ENCODE measurements at regions not wholly inside any gene's neighbourhood (a gene's known extent, or its start where the extent isn't known, plus 50 kb on each side); places are given as distances from the start of the nearest gene placed in this dataset.
A peak's percentile ranks its signal among the peaks of the same experiment; 100 is the strongest.

- Histone ChIP-seq H3K9me3 (no peaks in the 10 kb centered on the region), H3K27me3 (peaks cover 0 to 3% (median 0%) of the 10 kb centered on the region in 3 donors), H3K4me1 (peaks cover 0 to 8% (median 0%) of the 10 kb centered on the region in 4 donors), H3K36me3 (no peaks in the 10 kb centered on the region), H3K4me3 (no peak overlapping the region), H3K27ac (peak overlapping the region in 1 of 4 donors; percentile 14)
- DNase-seq, result no peak
- intact Hi-C loops (cut with DNase I), result no loop called here
- 4 to 5% methylated on average over 1 of the region's 1 CpG for WGBS, 2 donors
- TF ChIP-seq POLR2A (IDR thresholded peaks at IDR 0.05), result no peak
- no peak for TF ChIP-seq EP300 (IDR thresholded peaks at IDR 0.05)
- TF ChIP-seq, protein P1, sequence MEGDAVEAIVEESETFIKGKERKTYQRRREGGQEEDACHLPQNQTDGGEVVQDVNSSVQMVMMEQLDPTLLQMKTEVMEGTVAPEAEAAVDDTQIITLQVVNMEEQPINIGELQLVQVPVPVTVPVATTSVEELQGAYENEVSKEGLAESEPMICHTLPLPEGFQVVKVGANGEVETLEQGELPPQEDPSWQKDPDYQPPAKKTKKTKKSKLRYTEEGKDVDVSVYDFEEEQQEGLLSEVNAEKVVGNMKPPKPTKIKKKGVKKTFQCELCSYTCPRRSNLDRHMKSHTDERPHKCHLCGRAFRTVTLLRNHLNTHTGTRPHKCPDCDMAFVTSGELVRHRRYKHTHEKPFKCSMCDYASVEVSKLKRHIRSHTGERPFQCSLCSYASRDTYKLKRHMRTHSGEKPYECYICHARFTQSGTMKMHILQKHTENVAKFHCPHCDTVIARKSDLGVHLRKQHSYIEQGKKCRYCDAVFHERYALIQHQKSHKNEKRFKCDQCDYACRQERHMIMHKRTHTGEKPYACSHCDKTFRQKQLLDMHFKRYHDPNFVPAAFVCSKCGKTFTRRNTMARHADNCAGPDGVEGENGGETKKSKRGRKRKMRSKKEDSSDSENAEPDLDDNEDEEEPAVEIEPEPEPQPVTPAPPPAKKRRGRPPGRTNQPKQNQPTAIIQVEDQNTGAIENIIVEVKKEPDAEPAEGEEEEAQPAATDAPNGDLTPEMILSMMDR (IDR thresholded peaks at IDR 0.05), result no peak
- no peak for TF ChIP-seq POLR2AphosphoS5 (IDR thresholded peaks at IDR 0.05)
Measured at GRCh38 chr17:34177642-34178041, 77.4 kb upstream of the CCL2 start.

DNA sequence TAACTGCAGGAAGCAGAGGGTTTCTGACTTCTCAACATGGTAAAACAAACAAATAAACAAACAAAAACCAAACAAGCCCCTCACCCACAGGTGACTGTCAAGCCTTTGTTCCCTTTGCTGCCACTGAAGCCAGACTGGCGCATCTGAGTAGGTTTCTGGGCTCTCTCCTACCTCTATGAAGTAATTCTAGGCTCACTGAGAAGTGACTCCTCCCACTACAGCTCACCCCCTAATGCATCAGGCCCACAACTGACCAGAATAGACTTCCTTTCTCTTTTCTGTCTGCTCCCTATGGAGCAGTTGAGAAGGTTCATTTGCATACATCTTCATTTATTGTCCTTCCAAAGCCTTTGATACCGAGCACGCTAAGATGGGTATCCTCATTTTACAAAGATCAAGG, 77.0 kb upstream of the CCL2 start:
- no peak overlapping the region for H3K4me3 ChIP-seq
- H3K9me3 ChIP-seq, result no peaks in the 10 kb centered on the region
- no peak overlapping the region for H3K27ac ChIP-seq
- no peak for TF ChIP-seq POLR2A (IDR thresholded peaks at IDR 0.05)
- no peak for TF ChIP-seq EP300 (IDR thresholded peaks at IDR 0.05)
- no peak for TF ChIP-seq POLR2AphosphoS5 (IDR thresholded peaks at IDR 0.05)
- TF ChIP-seq, protein P1 (IDR thresholded peaks at IDR 0.05), result no peak
- 59 to 65% methylated on average over 3 of the region's 3 CpGs for WGBS, 2 donors
- peaks cover 0 to 3% (median 0%) of the 10 kb centered on the region in 3 donors for H3K27me3 ChIP-seq
- H3K4me1 ChIP-seq, result peaks cover 0 to 8% (median 0%) of the 10 kb centered on the region in 4 donors
- no peak for DNase-seq
- intact Hi-C loops (cut with DNase I), result no loop called here
- no peaks in the 10 kb centered on the region for H3K36me3 ChIP-seq

DNA sequence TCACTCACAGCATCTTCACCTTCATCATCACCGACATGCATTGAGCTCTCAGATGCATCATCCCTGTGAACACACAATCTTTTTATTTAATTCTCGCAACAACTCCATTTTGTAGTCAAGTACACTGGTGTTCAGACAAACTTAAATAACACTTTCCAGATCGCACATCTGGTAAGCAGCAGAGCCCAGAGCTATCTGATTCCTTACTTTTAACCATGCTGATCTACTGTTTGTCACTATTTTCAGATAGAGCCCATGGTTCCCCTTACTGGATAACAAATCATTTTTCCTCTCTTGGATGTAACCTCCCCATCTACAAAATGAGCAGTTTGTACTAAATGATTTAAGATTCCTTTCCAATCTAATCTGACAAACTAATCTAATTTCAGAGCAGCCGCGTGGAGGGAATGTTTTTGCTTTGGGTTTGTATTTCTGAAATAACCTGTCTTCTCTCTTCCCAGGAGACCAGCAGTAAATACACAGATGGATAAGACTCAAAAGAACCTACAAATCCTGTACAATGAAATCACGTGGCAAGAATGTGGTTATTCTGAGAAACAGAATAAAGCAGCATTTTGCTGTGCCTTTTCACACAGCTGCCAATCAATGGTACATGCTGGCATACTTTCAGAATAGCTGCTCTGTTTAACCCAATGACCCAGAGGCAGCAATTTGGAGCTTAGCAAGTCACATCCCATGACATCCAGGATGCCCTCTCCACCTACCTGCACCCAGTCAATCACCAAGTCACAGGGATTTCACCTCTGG, 72.9 kb upstream of the CCL2 start:
- Histone ChIP-seq H3K27me3 (no peaks in the 10 kb centered on the region), H3K4me1 (peaks cover 0 to 2% (median 0%) of the 10 kb centered on the region in 4 donors), H3K4me3 (no peak overlapping the region), H3K27ac (no peak overlapping the region), H3K9me3 (no peaks in the 10 kb centered on the region), H3K36me3 (no peaks in the 10 kb centered on the region)
- WGBS, 2 donors, result 67 to 69% methylated on average over 6 of the region's 6 CpGs
- no peak for DNase-seq
- TF ChIP-seq POLR2AphosphoS5 (IDR thresholded peaks at IDR 0.05), result no peak
- no peak for TF ChIP-seq EP300 (IDR thresholded peaks at IDR 0.05)
- TF ChIP-seq, protein P1 (IDR thresholded peaks at IDR 0.05), result no peak
- no peak for TF ChIP-seq POLR2A (IDR thresholded peaks at IDR 0.05)
- intact Hi-C loops (cut with DNase I), result no loop called here

- intact Hi-C loops (cut with DNase I), result no loop called here
- H3K9me3 ChIP-seq, result peaks cover 0 to 4% (median 0%) of the 10 kb centered on the region in 4 donors
- 50 to 73% methylated on average over 3 of the region's 3 CpGs for WGBS, 2 donors
- TF ChIP-seq, protein P1 (IDR thresholded peaks at IDR 0.05), result no peak
- TF ChIP-seq POLR2AphosphoS5 (IDR thresholded peaks at IDR 0.05) (no peak), POLR2A (IDR thresholded peaks at IDR 0.05) (no peak), EP300 (IDR thresholded peaks at IDR 0.05) (no peak)
- peaks cover 0 to 9% (median 6%) of the 10 kb centered on the region in 4 donors for H3K4me1 ChIP-seq
- H3K27ac ChIP-seq, result no peak overlapping the region
- DNase-seq, result no peak
- H3K27me3 ChIP-seq, result peaks cover 0 to 18% (median 0%) of the 10 kb centered on the region in 3 donors
- H3K4me3 ChIP-seq, result no peak overlapping the region
- no peaks in the 10 kb centered on the region for H3K36me3 ChIP-seq
Measured at GRCh38 chr17:34195987-34196386, 59.1 kb upstream of the CCL2 start.
